ENCODE measurements at regions not wholly inside any gene's neighbourhood (a gene's known extent, or its start where the extent isn't known, plus 50 kb on each side); places are given as distances from the start of the nearest gene placed in this dataset.

GRCh38 chr18:68454511-68455228, 260.2 kb downstream of the TMX3 start:
- WGBS, 10 experiments, result 84 to 100% (median 95%) methylated on average over 1 to 3 of the region's 3 CpGs; no CpG with 5 or more reads in 4 of the 10 experiments
- H3K27ac ChIP-seq, result no peak overlapping the region
- ATAC-seq (replicated peaks in 6 of 8), result peak in 2 of 8 experiments; percentile 24 to 44

GRCh38 chr18:68449292-68449691, 265.6 kb downstream of the TMX3 start:
- 14 to 100% (median 96%) methylated on average over 1 to 2 of the region's 2 CpGs; no CpG with 5 or more reads in 2 of the 10 experiments for WGBS, 10 experiments
- in situ Hi-C loops (cut with MboI; ENCODE audit: low pct_unique_long_range_greater_than_20kb in 2 of 9, low sequenced_read_pairs in 9 of 9, unreplicated experiment in 9 of 9), result no loop called here

More at GRCh38 chr18:68454511-68455228, 260.2 kb downstream of the TMX3 start:
- Histone ChIP-seq H3K4me3 (no peak overlapping the region), H3K4me1 (replicated peaks in 1 of 2) (no peaks in the 10 kb centered on the region)
- in situ Hi-C loops (cut with MboI; ENCODE audit: low pct_unique_long_range_greater_than_20kb in 2 of 9, low sequenced_read_pairs in 9 of 9, unreplicated experiment in 9 of 9), result no loop called here

DNA sequence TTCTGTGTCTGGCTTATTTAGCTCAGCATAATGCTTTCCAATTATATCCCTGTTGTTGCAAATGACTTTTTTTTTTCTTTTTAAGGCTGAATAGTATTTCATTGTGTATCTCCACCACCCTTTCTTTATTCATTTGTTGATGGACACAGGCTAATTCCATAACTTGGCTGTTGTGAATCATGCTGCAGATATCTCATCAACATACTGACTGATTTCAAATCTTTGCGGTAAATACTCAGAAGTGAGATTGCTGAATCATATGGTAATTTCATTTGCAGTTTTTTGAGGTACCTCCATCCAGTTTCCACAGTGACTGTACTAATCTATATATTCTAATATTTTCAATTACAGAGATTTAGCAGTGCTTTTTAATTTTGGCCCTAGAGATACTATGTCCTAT, 266.2 kb downstream of the TMX3 start:
- Histone ChIP-seq H3K4me1 (replicated peaks in 1 of 2) (no peaks in the 10 kb centered on the region), H3K27ac (no peak overlapping the region), H3K4me3 (no peak overlapping the region)
- 0 to 100% (median 83%) methylated on average over 1 of the region's 1 CpG for whole genome bisulfite sequencing, 10 experiments
- peak in 3 of 8 experiments; percentile 40 to 92 (median 91) for ATAC-seq (replicated peaks in 6 of 8)
- in situ Hi-C loops (cut with MboI; ENCODE audit: low pct_unique_long_range_greater_than_20kb in 2 of 9, low sequenced_read_pairs in 9 of 9, unreplicated experiment in 9 of 9), result no loop called here

More at GRCh38 chr18:68449292-68449691, 265.6 kb downstream of the TMX3 start:
- no peak overlapping the region for H3K27ac ChIP-seq
- no peaks in the 10 kb centered on the region for H3K4me1 ChIP-seq (replicated peaks in 1 of 2)
- ATAC-seq (replicated peaks in 6 of 8), result peak in 2 of 8 experiments; percentile 53 to 65
- no peak overlapping the region for H3K4me3 ChIP-seq

DNA sequence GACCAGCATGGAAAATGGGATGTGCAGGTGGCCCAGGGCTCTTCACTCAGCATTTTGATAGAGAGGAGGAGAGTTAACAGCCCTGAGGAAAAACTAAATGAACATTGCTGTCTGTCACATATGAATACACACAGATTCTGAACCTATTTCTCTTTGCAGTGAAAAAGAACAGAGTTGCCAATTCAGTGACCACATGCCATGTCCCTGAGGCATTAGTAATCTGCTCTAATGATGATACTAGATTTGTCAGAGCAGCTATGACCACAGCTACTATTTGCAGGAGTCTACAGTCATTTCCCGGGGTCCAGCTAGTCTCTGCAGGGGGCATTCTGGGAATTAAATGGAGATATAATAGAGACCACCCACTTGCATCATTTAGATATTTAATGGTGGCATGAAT, 267.6 kb downstream of the TMX3 start:
- WGBS, 10 experiments, result 60 to 100% (median 83%) methylated on average over 1 of the region's 1 CpG; no CpG with 5 or more reads in 5 of the 10 experiments
- Histone ChIP-seq H3K4me3 (no peak overlapping the region), H3K4me1 (replicated peaks in 1 of 2) (no peaks in the 10 kb centered on the region), H3K27ac (no peak overlapping the region)
- in situ Hi-C loops (cut with MboI; ENCODE audit: low pct_unique_long_range_greater_than_20kb in 2 of 9, low sequenced_read_pairs in 9 of 9, unreplicated experiment in 9 of 9), result no loop called here
- peak in 5 of 8 experiments; percentile 38 to 97 (median 42) for ATAC-seq (replicated peaks in 6 of 8)

DNA sequence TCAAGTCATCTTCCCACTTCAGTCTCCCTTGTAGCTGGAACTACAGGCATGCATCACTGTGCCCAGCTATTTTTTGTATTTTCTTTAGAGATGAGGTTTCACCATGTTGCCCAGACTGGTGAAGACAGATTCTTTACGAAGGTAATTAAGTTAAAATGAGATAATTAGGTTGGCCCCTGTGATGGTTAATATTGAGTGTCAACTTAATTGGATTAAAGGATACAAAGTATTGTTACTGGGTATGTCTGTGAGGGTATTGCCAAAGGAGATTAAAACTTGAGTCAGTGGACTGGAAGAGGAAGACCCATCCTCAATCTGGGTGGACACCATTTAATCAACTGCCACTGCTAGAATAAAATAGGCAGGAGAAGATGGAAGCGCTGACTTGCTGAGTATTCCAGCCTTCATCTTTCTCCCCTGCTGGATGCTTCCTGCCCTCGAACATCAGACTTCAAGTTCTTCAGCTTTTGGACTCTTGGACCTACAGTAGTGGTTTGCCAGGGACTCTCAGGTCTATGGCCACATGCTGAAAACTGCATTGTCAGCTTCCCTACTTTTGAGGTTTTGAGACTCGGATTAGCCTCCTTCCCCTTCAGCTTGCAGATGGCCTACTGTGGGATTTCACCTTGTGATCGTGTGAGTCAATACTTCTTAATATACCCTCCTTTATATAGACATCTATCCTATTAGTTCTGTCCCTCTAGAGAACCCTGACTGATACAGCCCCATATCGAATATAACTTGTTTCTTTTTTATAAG, 269.1 kb downstream of the TMX3 start:
- Histone ChIP-seq H3K27ac (no peak overlapping the region), H3K4me1 (replicated peaks in 1 of 2) (no peaks in the 10 kb centered on the region), H3K4me3 (no peak overlapping the region)
- in situ Hi-C loops (cut with MboI; ENCODE audit: low pct_unique_long_range_greater_than_20kb in 2 of 9, low sequenced_read_pairs in 9 of 9, unreplicated experiment in 9 of 9), result no loop called here
- 40 to 100% (median 90%) methylated on average over 1 to 5 of the region's 6 CpGs for WGBS, 10 experiments
- peak in 1 of 8 experiments; percentile 39 for ATAC-seq (replicated peaks in 6 of 8)

DNA sequence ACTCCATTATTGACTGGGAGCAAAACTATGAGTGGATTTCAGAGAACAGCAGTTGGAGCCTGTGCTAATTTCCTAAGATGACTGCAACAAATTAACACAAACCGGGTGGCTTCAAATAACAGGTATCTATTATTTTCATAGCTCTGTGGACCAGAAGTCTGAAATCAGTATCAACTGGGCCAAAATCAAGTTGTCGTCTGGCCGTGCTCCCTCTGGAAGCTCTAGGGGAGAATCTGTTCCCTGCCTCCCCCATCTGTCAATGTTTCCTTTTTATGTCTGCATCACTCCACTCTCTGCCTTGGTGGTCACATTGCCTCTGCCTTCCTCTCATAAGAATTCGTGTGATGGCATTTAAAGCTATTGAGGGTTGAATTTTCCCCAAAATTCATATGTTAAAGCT, 269.8 kb downstream of the TMX3 start:
- Histone ChIP-seq H3K27ac (no peak overlapping the region), H3K4me1 (replicated peaks in 1 of 2) (no peaks in the 10 kb centered on the region), H3K4me3 (no peak overlapping the region)
- 70 to 100% (median 78%) methylated on average over 1 to 3 of the region's 4 CpGs; no CpG with 5 or more reads in 4 of the 10 experiments for WGBS, 10 experiments
- in situ Hi-C loops (cut with MboI; ENCODE audit: low pct_unique_long_range_greater_than_20kb in 2 of 9, low sequenced_read_pairs in 9 of 9, unreplicated experiment in 9 of 9), result no loop called here
- no peak for ATAC-seq (replicated peaks in 6 of 8)

- no peak overlapping the region for H3K4me3 ChIP-seq
- H3K27ac ChIP-seq, result no peak overlapping the region
- 80 to 100% (median 100%) methylated on average over 1 to 2 of the region's 3 CpGs; no CpG with 5 or more reads in 3 of the 10 experiments for WGBS, 10 experiments
- no peaks in the 10 kb centered on the region for H3K4me1 ChIP-seq (replicated peaks in 1 of 2)
- no peak for ATAC-seq (replicated peaks in 6 of 8)
- in situ Hi-C loops (cut with MboI; ENCODE audit: low pct_unique_long_range_greater_than_20kb in 2 of 9, low sequenced_read_pairs in 9 of 9, unreplicated experiment in 9 of 9), result no loop called here
Measured at GRCh38 chr18:68441241-68441640, 273.7 kb downstream of the TMX3 start.

GRCh38 chr18:68440433-68440832, 274.5 kb downstream of the TMX3 start:
- 10 to 93% (median 74%) methylated on average over 1 to 6 of the region's 6 CpGs; no CpG with 5 or more reads in 1 of the 10 experiments for WGBS, 10 experiments
- Histone ChIP-seq H3K27ac (no peak overlapping the region), H3K4me1 (replicated peaks in 1 of 2) (no peaks in the 10 kb centered on the region), H3K4me3 (no peak overlapping the region)
- in situ Hi-C loops (cut with MboI; ENCODE audit: low pct_unique_long_range_greater_than_20kb in 2 of 9, low sequenced_read_pairs in 9 of 9, unreplicated experiment in 9 of 9), result no loop called here
- ATAC-seq (replicated peaks in 6 of 8), result no peak

DNA sequence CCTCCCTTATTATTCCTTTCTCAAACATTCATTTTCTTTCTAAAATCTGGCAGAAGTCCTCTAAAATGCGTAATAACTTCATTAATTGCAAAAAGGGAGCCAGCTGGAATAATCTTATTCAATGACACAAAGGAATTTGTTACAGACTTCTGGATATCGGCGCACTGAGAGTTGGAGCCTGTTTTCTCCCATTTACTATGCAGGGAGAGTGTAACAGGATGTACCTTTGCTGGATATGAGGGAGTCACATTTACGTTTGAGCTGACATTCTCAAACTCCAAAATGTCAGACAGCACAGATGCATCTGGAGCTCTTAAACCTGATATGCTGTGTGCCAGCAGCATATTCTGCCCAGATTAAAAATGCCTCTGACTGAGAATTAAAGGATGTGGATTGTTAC, 275.3 kb downstream of the TMX3 start:
- WGBS, 10 experiments, result 0 to 94% (median 71%) methylated on average over 2 to 4 of the region's 4 CpGs
- Histone ChIP-seq H3K4me1 (replicated peaks in 1 of 2) (no peaks in the 10 kb centered on the region), H3K4me3 (no peak overlapping the region), H3K27ac (no peak overlapping the region)
- in situ Hi-C loops (cut with MboI; ENCODE audit: low pct_unique_long_range_greater_than_20kb in 2 of 9, low sequenced_read_pairs in 9 of 9, unreplicated experiment in 9 of 9), result no loop called here
- ATAC-seq (replicated peaks in 6 of 8), result no peak

DNA sequence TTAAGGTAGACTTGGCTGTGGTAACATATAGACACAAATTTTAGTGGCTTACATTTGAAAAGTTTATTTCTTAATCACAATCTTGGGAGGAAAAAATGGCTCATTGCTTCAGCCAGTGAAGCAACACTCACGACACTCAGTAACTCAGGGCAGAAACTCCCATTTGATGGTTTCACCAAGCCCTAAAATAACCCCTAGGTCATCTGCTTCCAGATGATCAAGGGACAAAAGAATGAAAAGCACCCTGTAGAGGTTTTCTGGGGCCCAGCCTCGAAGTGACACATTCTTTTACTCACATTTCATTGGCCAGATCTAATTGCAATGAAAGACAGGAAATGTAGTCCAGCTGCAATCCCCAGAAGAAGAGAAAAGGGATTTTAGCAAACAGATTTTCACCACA, 275.9 kb downstream of the TMX3 start:
- Histone ChIP-seq H3K4me3 (no peak overlapping the region), H3K27ac (no peak overlapping the region), H3K4me1 (replicated peaks in 1 of 2) (no peaks in the 10 kb centered on the region)
- in situ Hi-C loops (cut with MboI; ENCODE audit: low pct_unique_long_range_greater_than_20kb in 2 of 9, low sequenced_read_pairs in 9 of 9, unreplicated experiment in 9 of 9), result no loop called here
- 0 to 64% (median 35%) methylated on average over 1 to 2 of the region's 2 CpGs for WGBS, 10 experiments
- ATAC-seq (replicated peaks in 6 of 8), result peak in 2 of 8 experiments; percentile 32 to 55

GRCh38 chr18:68438536-68438935, 276.4 kb downstream of the TMX3 start:
- ATAC-seq (replicated peaks in 6 of 8), result no peak
- no peaks in the 10 kb centered on the region for H3K4me1 ChIP-seq (replicated peaks in 1 of 2)
- no peak overlapping the region for H3K27ac ChIP-seq
- H3K4me3 ChIP-seq, result no peak overlapping the region
- in situ Hi-C loops (cut with MboI; ENCODE audit: low pct_unique_long_range_greater_than_20kb in 2 of 9, low sequenced_read_pairs in 9 of 9, unreplicated experiment in 9 of 9), result no loop called here
- WGBS, 10 experiments, result 81 to 100% (median 96%) methylated on average over 2 to 3 of the region's 3 CpGs; no CpG with 5 or more reads in 2 of the 10 experiments

- in situ Hi-C loops (cut with MboI; ENCODE audit: low pct_unique_long_range_greater_than_20kb in 2 of 9, low sequenced_read_pairs in 9 of 9, unreplicated experiment in 9 of 9), result no loop called here
- Histone ChIP-seq H3K27ac (no peak overlapping the region), H3K4me1 (replicated peaks in 1 of 2) (no peaks in the 10 kb centered on the region), H3K4me3 (no peak overlapping the region)
- ATAC-seq (replicated peaks in 6 of 8), result peak in 2 of 8 experiments; percentile 21 to 51
- WGBS, 10 experiments, result 39 to 100% (median 92%) methylated on average over 1 to 5 of the region's 5 CpGs
Measured at GRCh38 chr18:68436485-68436884, 278.4 kb downstream of the TMX3 start.

DNA sequence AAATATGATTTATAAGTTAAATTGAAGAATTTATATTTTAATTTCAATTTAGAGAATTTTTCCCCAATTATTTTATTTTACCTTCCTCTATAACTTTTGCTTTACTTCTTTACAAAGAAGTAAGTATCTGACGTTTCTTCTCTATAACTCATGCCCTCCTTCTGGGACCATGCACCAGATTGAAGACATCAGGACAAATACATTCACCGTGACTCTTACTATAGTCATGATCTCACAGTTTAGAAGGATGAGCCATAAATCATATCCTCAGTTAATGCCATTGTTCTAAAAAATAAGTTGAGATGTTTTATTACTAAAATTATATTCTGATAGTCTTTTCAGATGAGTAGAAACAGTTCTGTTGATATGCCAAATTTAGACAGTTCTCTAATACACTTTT, 279.3 kb downstream of the TMX3 start:
- Histone ChIP-seq H3K4me3 (no peak overlapping the region), H3K27ac (no peak overlapping the region), H3K4me1 (replicated peaks in 1 of 2) (no peaks in the 10 kb centered on the region)
- in situ Hi-C loops (cut with MboI; ENCODE audit: low pct_unique_long_range_greater_than_20kb in 2 of 9, low sequenced_read_pairs in 9 of 9, unreplicated experiment in 9 of 9), result no loop called here
- WGBS, 10 experiments, result 48 to 100% (median 81%) methylated on average over 1 to 2 of the region's 2 CpGs
- no peak for ATAC-seq (replicated peaks in 6 of 8)

All from motor neuron (in vitro differentiated cells).